Spleen (tissue), 11 donors: ENCODE measurements at regions not wholly inside any gene's neighbourhood (a gene's known extent, or its start where the extent isn't known, plus 50 kb on each side); places are given as distances from the start of the nearest gene placed in this dataset.

Source experiments
- DNase-seq: peaks from one replicate; pipeline ENCODE4 v3.0.0-alpha.2; 2020
- H3K27ac ChIP-seq, 8 donors: fragments of 200-600 bp; sonication (generic) in 7 of 8; 1 replicate in 4 of 8; 2 replicates in 4 of 8; pipeline versions ENCODE4 v1.5.0 to v1.8.0; 2016 to 2021; ENCODE audit warnings: inconsistent platforms in 4 of 8, mild to moderate bottlenecking in 4 of 8, moderate library complexity in 1 of 8
- H3K27me3 ChIP-seq, 7 donors: fragments of 200-600 bp; sonication (generic) in 6 of 7; replicated peaks in 1 of 7; 1 replicate in 4 of 7; 2 replicates in 3 of 7; pipeline versions ENCODE4 v1.5.0 to v1.8.0; 2016 to 2021; ENCODE audit warnings: inconsistent platforms in 3 of 7, mild to moderate bottlenecking in 1 of 7
- H3K36me3 ChIP-seq, 6 donors: fragments of 200-600 bp; sonication (generic) in 5 of 6; 1 replicate in 4 of 6; 2 replicates in 2 of 6; pipeline versions ENCODE4 v1.5.0 to v1.8.0; 2016 to 2021; ENCODE audit warnings: inconsistent platforms in 2 of 6
- H3K4me1 ChIP-seq, 6 donors: fragments of 200-600 bp; sonication (generic) in 5 of 6; 1 replicate in 3 of 6; 2 replicates in 3 of 6; pipeline versions ENCODE4 v1.5.0 to v1.8.0; 2016 to 2021; ENCODE audit warnings: inconsistent platforms in 3 of 6
- H3K4me3 ChIP-seq, 8 donors: fragments of 200-600 bp; sonication (generic) in 7 of 8; 1 replicate in 4 of 8; 2 replicates in 4 of 8; pipeline versions ENCODE4 v1.5.0 to v1.8.0; 2016 to 2021; ENCODE audit warnings: inconsistent platforms in 4 of 8, mild to moderate bottlenecking in 4 of 8, moderate library complexity in 2 of 8
- H3K9me3 ChIP-seq, 8 donors: fragments of 200-600 bp; sonication (generic) in 7 of 8; 1 replicate in 4 of 8; 2 replicates in 4 of 8; pipeline versions ENCODE4 v1.5.0 to v1.8.0; 2016 to 2021; ENCODE audit warnings: inconsistent platforms in 4 of 8
- CTCF ChIP-seq, 11 experiments: fragments of 200-600 bp in 7 of 11; fragments of 450-650 bp in 4 of 11; sonication (generic) in 4 of 11; IDR thresholded peaks in 8 of 11; conservative IDR thresholded peaks in 3 of 11; 1 replicate in 7 of 11; 2 replicates in 4 of 11; pipeline versions ENCODE4 v1.4.0 to v1.8.0; 2016 to 2021; ENCODE audit warnings: antibody characterized with exemption in 11 of 11, inconsistent platforms in 4 of 11, mild to moderate bottlenecking in 1 of 11
- POLR2A ChIP-seq, 3 donors: fragments of 450-650 bp; IDR thresholded peaks; one replicate each; pipeline ENCODE4 v1.5.1; 2017; ENCODE audit warnings: antibody characterized with exemption in 3 of 3, mild to moderate bottlenecking in 1 of 3
- POLR2AphosphoS5 ChIP-seq, 3 donors: sonication (generic); formaldehyde crosslinking; IDR thresholded peaks; one replicate each; pipeline ENCODE4 v1.5.1; 2017; ENCODE audit warnings: antibody characterized with exemption in 3 of 3
- WGBS, 5 donors: extraction: QIAGEN DNeasy Blood & Tissue Kit in 3 of 5; methylation state at CpG; one replicate each; pipeline versions ENCODE4 v1.1.5 to v1.1.7; 2013 to 2018; 5-methylcytosine and 5-hydroxymethylcytosine counted together
- intact Hi-C: fragments of 100-400 bp; cut with DNase I; formaldehyde crosslinking; loops from one replicate; pipeline ENCODE4 v1.15.0; 2023; ENCODE audit warnings: low total_unique reads
- donor health status: healthy with polysubstance abuse.
- donor health status: DM: no; HTN: no; CAD: no; lungs with moderate emphysema.
- donor health status: DM: no; HTN: no; CAD: no.
- donor health status: Bipolar disorder and iron deficiency.
- donor health status: healthy.
- donor health status: DM: no; HTN: no; CAD: no.
- donor health status: DM: yes; HTN: yes; CAD: no.

GRCh38 chr21:41585199-41585994 is 77.4 kb upstream of the TMPRSS2 start:
- H3K9me3 ChIP-seq = peaks cover 0 to 27% (median 18%) of the 10 kb centered on the region in 8 donors
- DNase-seq = no peak
- no peak overlapping the region for H3K4me3 ChIP-seq
- H3K36me3 ChIP-seq = no peaks in the 10 kb centered on the region
- no peak overlapping the region for H3K27ac ChIP-seq
- intact Hi-C loops = no loop called here
- 84 to 93% (median 91%) methylated on average over 14 of the region's 14 CpGs for WGBS, 5 donors
- H3K4me1 ChIP-seq = no peaks in the 10 kb centered on the region
- peaks cover 0 to 10% (median 0%) of the 10 kb centered on the region in 7 donors for H3K27me3 ChIP-seq
- no peak for TF ChIP-seq CTCF (IDR thresholded peaks at IDR 0.05 in 8 of 11, conservative IDR thresholded peaks at IDR 0.05 in 3 of 11)
- no peak for TF ChIP-seq POLR2A (IDR thresholded peaks at IDR 0.05)
- TF ChIP-seq POLR2AphosphoS5 (IDR thresholded peaks at IDR 0.05) = no peak

- intact Hi-C loops = no loop called here
- Histone ChIP-seq H3K27me3 (peaks cover 0 to 15% (median 0%) of the 10 kb centered on the region in 7 donors), H3K4me3 (no peak overlapping the region), H3K4me1 (no peaks in the 10 kb centered on the region), H3K9me3 (peaks cover 0 to 31% (median 19%) of the 10 kb centered on the region in 8 donors), H3K27ac (no peak overlapping the region), H3K36me3 (no peaks in the 10 kb centered on the region)
- TF ChIP-seq POLR2A (IDR thresholded peaks at IDR 0.05) (no peak), POLR2AphosphoS5 (IDR thresholded peaks at IDR 0.05) (no peak), CTCF (IDR thresholded peaks at IDR 0.05 in 8 of 11, conservative IDR thresholded peaks at IDR 0.05 in 3 of 11) (no peak)
- WGBS, 5 donors = 87 to 98% (median 90%) methylated on average over 4 of the region's 4 CpGs
- no peak for DNase-seq
Observed at GRCh38 chr21:41584603-41585176, 76.7 kb upstream of the TMPRSS2 start.

- 65 to 76% (median 69%) methylated on average over 10 of the region's 10 CpGs for WGBS, 5 donors
- no peaks in the 10 kb centered on the region for H3K4me1 ChIP-seq
- H3K4me3 ChIP-seq = no peak overlapping the region
- H3K36me3 ChIP-seq = no peaks in the 10 kb centered on the region
- intact Hi-C loops = no loop called here
- H3K27me3 ChIP-seq = peaks cover 0 to 19% (median 0%) of the 10 kb centered on the region in 7 donors
- DNase-seq = no peak
- H3K9me3 ChIP-seq = peaks cover 5 to 33% (median 27%) of the 10 kb centered on the region in 8 donors
- TF ChIP-seq POLR2AphosphoS5 (IDR thresholded peaks at IDR 0.05) (no peak), POLR2A (IDR thresholded peaks at IDR 0.05) (no peak), CTCF (IDR thresholded peaks at IDR 0.05 in 8 of 11, conservative IDR thresholded peaks at IDR 0.05 in 3 of 11) (no peak)
- H3K27ac ChIP-seq = no peak overlapping the region
Observed at GRCh38 chr21:41583274-41583790, 75.4 kb upstream of the TMPRSS2 start.

- Histone ChIP-seq H3K36me3 (no peaks in the 10 kb centered on the region), H3K9me3 (peaks cover 10 to 33% (median 27%) of the 10 kb centered on the region in 8 donors), H3K27me3 (peaks cover 0 to 19% (median 0%) of the 10 kb centered on the region in 7 donors), H3K4me3 (no peak overlapping the region), H3K4me1 (no peaks in the 10 kb centered on the region), H3K27ac (no peak overlapping the region)
- 85 to 92% (median 90%) methylated on average over 7 of the region's 7 CpGs for WGBS, 5 donors
- no peak for DNase-seq
- TF ChIP-seq POLR2A (IDR thresholded peaks at IDR 0.05) (no peak), POLR2AphosphoS5 (IDR thresholded peaks at IDR 0.05) (no peak), CTCF (IDR thresholded peaks at IDR 0.05 in 8 of 11, conservative IDR thresholded peaks at IDR 0.05 in 3 of 11) (no peak)
- intact Hi-C loops = no loop called here
Observed at GRCh38 chr21:41582866-41583265, 74.9 kb upstream of the TMPRSS2 start.
